GM21825 (cell line): ENCODE measurements at regions not wholly inside any gene's neighbourhood (a gene's known extent, or its start where the extent isn't known, plus 50 kb on each side); places are given as distances from the start of the nearest gene placed in this dataset.

Source experiments
- ATAC-seq: cut with Tn5 transposase; IDR thresholded peaks from one replicate; pipeline ENCODE4 v1.9.1; 2021; ENCODE audit warnings: mild to moderate bottlenecking, moderate library complexity; ENCODE audit not compliant: unreplicated experiment

DNA sequence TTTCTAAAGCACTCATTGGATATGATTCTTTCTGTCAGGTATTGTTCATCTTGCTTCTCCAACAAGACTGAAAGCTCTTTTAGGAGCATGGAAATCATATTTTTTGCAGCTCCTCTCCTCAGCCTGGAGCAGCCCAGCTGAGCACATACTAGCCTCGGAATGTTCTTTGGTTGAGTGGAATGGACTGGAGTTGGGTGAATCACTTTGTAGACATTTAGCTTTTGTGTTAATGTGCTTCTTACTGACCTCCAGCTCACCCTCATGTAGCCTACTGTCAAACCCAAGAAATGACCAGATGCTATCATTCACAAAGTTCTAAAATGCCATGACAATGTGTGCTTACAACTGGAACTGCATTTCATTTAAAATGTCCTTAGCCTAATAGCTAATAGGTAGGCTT, 161.1 kb downstream of the NUAK1 start:
- ATAC-seq, result no peak

DNA sequence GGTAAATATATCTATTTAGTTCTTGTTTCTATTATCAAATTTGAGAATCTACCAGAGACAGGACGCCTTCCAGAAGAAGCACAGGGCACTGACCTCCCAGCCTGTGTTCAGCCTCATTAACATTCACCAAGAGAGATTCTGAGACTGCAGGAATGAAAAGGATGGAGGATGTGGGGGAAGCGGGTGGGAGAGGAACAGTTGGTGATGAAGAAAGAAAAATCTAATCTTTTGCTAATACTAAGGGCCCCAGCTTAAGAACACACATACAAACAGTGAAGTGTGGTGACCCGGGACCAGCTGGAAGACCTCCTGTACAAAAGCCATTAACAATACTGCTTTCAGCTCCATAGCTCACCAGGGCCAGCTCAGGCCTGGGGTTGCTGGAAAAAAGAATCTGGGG, 160.5 kb downstream of the NUAK1 start:
- no peak for ATAC-seq

DNA sequence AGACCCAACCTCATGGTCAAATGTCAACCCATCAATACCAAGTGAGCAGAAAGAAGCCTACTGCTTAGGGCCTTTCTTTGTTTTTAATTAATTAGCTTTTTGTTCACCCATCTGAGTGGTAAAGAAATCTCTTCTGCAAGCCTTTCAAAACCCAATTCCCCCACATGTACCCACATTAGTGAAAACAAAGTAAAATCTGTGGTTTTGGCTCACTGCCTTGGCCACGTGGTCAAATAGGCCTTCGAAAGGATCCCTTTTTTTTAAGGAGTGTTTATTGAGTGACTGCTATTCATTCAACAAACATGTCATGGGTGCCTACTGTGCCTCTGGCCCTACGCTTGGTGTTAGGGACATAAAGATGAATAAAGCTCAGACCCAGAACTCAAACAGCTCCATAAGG, 160.1 kb downstream of the NUAK1 start:
- no peak for ATAC-seq

DNA sequence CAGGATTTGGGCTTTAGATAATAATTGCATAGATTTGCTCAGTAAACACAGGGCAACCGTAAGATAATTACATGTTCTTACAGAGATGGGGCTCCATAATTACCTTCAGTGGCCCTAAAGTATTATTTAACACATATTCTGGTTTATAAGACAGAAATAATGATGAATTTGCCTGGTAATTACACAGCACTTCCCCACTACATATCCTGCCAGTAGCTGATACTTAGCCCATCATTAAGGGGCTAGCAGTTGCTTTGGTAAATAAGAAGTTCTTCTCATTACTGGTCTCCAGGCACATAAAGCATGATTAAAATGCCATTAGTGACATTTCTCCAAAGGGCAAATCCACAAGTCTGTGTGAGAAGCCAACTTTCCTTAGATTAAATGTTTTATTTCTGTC, 158.7 kb downstream of the NUAK1 start:
- no peak for ATAC-seq

DNA sequence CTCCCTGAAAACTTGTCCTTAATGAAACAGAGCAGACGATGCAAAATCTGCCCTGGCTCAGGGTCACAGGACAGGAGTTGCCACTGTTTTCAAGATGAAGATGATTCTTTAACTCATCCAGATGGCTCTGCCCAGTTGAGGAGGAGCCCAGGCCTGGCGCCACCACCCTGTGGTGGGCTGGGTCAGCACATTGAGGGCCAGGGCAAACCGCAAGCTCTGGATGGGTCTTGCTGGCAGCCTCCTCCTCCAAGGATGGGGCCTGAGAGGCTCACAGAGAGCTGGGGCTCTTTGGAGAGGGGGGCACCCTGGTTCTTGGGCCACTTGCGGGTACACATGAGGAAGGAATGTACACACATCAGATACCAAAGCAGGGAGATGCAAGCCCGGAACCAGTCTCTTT, 158.2 kb downstream of the NUAK1 start:
- no peak for ATAC-seq

DNA sequence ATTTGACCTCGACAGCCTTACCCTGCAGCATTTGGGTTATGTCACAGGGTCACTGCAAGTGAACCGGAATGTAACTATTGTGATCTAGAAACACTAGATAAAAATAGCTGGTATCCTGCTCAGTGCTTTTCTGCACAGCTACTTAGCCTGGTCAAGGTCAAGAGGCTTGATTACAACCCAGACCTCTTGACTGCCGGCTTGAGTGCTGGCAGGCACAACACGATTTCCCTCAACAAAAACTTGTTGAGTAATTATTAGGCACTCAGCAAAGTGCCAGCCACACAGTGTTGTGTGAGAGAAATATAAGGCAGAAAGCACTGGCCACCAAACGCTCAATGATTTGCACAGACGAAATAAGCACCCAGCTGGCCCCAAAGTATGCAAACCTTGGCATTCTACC, 156.7 kb downstream of the NUAK1 start:
- no peak for ATAC-seq

DNA sequence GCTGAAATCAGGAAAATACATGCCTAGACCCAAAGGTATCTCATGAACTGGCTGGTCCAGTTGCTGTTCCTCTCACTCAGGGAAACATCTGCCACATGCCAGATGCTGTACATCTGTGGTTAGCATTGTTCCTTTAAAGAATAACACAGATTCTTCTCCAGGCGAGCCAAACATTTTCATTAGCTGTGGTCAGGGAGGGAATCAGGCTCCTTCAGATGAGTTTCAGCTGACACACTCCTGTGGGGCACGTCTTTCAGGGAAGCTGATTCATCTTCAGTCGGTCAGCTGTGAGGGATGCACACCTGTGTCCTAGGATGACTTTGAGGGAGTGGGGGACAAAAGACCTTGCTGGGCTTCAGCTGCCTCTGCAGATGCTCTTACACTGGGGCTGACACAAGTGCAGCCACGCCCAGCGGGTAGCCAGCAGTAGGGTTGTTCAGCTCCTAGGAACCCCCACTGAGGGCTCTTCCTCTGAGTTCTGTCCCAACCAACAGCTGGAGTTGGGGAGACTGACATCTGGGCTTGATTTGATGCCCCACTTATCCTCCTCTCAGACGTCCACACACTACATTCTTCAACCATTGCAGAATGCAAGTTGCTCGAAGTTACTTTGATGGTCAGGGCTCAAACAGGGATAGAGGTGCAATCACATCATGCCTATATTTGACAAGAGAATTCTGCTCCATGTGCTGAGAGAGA, 155.0 kb downstream of the NUAK1 start:
- no peak for ATAC-seq

DNA sequence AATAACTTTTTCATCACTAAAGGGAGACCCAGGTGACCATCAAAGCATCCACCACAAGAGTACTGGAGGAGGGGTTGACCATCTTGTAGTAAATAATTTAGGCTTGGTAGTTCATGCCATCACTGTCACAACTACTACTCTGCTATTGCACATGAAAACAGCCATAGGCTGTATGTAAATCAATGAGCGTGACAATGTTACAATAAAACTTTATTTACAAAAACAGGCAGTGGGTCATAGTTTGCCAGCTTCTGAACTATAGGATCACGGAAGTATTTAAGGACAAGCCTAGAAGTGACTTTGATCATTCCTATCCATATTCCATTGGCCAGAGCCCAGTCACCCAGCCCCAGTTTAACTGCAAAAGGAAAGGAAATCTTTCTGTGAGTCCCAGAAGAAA, 153.4 kb downstream of the NUAK1 start:
- ATAC-seq, result no peak

DNA sequence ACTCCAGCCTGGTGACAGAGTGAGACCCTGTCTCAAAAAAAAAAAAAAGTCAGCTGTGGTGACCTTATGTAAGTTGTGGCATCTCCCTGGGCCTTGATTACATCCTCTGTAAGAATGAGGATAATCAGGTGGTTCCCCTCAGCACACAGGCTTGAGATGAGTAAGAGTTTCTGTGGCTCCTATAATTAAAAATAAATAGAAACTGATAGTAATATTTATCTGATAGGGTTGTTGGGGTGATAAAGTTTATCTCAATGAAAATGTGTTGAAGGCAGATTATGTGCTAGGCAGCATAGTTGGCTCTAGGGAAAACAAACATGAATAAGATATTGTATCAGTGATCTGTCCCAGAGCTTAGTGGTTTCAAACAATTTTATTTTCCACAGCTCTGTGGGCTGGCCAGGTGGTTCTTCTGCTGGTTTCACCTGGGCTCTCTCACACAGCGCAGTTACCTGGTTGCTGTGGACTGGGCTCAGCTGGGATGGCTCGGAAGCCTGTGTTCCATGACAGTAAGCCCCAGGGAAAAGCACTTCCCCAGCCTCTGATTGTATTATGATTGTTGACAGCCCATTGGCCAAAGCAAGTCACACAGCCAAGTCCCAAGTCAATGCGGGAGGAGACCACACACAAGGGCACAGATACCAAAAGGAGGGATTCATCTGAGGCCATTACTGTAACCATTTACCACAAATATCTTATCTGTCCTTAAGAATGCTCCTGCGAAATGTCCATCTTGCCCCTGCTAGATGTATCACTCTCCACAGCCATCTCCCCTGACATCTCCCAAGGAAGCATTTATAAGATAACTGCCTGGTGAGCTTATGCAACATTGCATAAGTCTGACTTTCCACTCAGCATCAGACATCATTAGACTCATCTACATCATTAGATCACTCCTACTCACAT, 151.7 kb downstream of the NUAK1 start:
- ATAC-seq, result no peak

DNA sequence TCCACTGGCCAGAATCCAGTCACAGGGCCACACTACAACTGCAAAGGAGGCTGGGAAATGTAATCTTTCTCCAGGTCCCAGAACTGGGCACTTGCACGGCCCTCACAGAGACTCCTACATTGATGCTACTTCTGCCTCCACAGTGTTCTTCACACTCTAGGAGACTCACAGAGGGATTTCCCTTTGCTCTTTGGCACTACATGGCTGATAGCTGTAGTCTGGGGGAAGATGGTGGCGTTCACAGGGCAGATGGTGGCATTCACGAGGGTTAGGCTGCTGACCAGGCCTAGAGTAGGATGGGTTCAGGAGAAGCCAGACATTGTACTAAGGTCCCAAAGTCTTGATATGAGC, 151.1 kb downstream of the NUAK1 start:
- ATAC-seq, result no peak

DNA sequence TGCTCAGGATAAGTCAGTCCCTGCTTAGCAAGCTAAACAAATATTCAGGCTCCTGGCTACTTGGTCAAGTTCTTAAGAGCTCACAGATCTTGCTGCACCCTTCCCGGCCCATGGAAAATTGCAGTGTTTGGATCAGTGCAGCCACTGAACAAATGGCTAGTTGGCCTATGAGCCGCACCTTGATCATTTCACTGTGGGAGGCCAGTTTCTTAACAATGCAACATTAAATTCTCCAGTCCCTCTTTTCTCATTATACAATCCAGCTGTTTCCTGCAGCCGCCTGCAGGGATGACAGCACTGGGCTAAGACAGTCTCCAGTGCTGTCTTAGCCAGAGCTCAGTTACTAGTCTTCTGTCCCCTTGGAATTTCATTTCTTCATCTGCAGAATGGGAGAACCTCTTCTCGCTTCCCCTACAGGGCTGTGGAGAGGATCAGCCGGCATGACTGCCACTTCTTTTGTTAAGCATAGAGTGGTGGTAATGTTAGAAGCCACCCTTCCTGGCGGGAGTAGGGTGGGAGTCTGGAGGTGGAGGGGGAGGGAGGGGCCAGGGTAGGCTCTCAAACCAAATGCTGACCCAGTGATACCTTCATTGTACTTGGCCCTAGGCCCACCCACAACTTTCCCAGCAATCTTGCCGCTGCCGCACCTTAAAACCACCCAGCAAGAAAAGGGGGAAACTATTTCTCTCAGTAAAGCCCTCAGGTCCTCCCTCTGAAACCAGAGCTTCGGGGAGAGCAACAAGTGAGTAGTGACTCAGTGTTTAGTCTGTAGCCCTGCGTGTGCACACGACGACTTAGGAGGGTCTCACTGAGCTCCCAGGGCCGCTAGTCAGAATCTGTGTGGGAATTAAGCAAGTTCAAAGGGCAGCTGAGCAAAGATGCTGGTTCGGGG, 145.7 kb downstream of the NUAK1 start:
- no peak for ATAC-seq

DNA sequence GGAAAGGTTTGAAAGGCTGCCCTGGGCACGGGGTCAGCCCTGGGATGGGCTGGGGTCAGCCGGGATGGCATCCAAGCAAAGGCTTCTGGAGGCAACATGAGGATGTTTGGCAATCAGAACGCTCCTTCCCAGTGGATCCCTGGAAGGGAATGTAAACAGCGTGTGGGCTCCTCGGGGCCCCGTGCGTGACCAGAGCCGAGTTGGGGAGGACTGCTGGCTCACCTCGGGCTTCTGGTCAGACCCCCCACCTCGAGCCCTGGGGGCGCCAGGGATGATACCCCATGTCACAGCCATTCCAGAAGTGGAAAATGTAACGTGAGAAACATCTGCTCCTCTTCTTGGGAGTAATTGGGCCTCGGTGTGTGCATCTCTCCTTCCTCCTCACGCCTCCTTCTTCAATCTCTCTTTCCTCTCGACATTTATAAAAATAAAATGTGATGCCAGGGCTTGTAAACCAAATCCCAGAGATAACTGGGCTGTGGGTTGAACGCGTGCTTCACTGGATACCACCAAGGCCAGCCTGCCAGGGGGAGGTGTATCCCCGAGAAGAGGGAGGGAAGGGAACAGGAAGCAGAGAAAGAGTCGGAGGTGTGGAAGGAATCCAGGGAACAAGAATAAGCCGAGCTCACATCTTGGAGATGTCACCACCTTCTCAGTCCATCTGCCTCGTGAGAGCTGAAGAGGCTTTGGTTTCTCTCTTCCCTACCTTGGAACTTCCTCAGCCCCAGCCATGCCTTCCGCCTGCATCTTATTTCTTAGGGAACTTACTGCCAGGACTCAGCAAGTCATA, 144.8 kb downstream of the NUAK1 start:
- ATAC-seq, result no peak

DNA sequence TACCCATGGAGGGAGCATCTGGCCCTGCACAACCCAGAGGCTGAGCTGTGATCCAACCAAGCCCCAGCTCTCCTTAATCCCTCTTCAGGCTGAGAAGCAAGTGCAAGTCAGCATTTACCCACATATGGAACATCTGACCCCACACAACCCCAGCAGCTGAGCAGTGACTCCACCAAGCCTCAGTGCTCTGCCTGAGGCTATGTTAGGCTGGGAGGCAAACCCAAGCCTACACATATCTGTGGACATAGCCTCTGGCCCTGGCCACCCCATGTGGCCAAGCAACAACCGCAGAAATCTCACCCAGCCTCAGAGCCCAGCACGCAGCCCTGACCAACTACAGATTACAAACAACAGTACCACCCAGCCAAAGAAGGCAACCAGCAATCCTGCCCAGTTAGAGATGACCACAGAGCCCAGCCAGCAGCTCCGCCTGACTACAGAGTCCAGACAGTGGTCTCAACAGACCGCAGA, 142.8 kb downstream of the NUAK1 start:
- ATAC-seq, result no peak

DNA sequence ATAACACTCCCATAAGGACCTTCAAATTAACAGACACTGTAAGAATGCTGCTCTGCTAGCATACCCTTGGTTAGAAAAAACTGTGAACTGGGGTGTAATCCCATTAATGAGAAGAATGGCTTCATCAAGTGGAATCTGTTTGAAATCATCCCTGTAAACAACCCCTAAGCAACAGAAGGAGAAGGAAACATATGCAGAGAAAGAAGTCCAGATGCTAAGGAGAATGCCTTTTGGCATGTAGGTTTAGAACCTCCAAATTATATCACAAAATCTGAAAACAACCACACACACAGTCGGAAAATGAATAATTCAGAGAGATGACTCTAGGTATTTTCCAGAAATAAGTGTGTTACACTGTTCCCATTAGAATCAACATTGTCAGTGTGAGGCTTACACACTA, 140.2 kb downstream of the NUAK1 start:
- ATAC-seq, result no peak

DNA sequence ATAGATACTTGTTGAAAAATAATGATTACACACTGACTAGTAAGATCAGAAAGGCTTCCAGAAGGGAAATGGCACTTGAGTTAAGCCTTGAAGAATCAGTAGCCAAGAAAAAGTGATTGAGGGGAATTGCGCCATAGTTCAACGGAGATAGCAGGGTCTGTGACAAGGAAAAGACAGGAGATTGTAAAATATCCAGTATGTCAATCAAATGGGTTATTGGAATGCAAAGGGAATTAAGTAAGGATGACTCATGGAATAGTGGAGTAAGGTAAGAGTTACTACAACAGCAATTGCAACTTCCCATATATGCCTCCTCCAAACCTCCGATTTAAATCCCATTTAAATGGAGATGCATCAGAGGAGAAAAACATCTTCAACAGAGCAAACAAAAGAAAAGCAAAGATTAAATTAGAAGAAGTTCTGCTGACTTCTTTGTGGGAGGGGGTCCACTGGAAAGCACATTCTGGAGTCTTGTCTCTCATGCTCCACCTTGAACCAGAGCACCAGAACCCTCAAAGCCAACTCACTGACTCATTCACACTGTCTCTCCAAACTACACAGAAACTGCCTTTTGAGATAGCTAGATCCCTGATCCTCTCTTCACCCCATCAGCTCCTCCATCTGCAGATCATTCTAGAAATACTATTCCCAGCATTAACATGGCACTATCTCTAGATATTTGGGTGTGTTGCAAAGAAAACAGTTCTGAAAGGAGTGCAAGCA, 138.2 kb downstream of the NUAK1 start:
- no peak for ATAC-seq

DNA sequence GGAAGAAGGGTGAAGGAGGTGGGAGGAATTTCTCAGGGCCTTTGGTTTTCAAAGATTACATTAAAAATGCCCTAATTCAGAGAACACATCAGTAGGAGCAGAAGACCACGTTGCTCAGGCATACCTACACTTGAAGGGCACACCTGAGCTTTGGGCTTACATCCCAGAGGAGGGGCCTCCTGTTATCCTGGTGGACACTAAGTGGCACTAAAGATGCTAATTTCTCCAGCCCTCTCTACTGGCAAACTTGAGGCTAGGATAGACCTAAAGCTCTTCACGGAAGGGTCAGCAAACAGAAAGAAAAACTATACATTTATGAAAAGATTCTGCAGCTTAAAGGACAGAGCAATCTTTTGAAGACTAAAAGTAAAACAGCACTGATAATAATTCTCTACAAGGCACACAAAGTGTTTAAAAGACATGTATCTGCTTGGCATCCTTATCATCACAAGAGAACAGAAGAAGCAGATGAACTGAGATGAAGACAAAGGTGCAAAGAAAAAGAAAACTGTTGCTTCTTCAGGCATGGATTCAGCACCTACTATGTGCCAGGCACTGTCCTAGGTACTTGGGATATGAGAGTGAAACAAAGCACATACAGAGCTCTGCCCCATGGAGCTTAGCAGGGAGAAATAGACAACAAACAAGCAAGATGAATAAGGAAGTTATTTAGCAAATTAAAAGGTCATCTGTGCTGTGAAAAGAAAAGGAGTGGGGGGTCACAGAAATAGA, 137.5 kb downstream of the NUAK1 start:
- ATAC-seq, result no peak

DNA sequence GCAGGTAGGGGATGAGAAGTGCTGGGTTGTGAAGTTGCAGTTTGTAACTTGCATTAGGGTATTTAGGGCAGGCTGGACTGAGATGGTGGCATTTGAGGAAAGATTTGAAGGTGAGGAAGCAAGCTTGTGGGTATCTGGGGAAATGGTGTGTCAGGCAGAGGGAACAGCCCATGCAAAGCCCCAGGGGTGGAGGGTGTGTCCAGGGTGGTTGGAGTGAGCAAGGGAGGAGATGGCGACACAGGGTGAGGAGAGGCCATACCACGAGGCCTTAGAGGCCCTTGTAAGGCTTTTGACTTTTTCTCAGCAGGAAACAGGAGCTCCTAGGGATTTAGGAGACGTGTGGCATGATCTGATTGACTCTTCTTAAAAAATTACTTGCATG, 136.9 kb downstream of the NUAK1 start:
- ATAC-seq, result no peak

DNA sequence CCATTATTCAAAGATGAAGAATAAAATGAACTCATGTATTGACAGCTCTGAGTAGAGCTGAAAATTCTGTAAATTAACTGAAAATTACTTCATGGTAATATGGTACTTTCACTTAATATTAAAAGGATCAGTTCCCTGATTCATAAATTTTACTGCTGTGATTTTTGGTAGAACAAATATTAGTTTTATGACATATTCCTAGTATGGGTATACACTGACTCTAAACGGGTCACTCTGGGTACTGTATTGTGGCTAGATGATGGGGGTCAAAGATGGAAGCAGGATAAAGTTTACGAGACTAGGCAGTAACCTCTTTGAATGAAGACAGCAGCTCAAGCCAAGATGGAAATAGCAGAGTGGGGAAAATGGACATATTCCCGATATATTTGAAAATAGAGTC, 135.5 kb downstream of the NUAK1 start:
- no peak for ATAC-seq

DNA sequence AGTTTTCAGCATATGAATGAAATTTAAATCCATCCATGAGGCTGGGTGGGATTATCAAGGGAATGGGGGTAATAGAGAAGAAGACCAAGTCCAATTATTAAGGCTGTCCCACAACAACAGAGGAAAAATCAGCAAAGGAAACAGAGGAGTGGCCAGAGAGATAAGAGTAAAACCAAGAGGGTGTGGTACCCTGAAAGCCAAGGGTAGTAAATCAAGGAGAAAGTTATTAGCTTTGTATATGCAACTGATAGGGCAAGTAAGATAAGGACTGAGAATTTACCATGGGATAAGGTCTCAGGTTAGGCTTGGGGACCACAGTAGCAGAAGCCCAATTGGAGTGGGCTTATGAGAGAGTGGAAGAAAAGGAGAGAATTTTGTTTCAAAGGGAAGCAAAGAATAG, 134.5 kb downstream of the NUAK1 start:
- no peak for ATAC-seq
